H1 (cell line): ENCODE measurements at regions not wholly inside any gene's neighbourhood (a gene's known extent, or its start where the extent isn't known, plus 50 kb on each side); places are given as distances from the start of the nearest gene placed in this dataset.

ENCODE experiments used
- CTCF ChIA-PET: fragments of 300-600 bp; sonication (Branson Sonifier 250); formaldehyde crosslinking; loops from one replicate; lab custom pipeline; 2021; ENCODE audit not compliant: partially characterized antibody; lab: Charles Lee
- POLR2A ChIA-PET: fragments of 300-600 bp; sonication (Branson Sonifier 250); formaldehyde crosslinking; loops from one replicate; lab custom pipeline; 2021; ENCODE audit warnings: inconsistent platforms; ENCODE audit not compliant: partially characterized antibody; lab: Charles Lee
- DNase-seq, 2 experiments: peaks; one replicate each; pipeline versions ENCODE4 v3.0.0 to v3.0.0-alpha.2; 2010 to 2022; ENCODE audit warnings: low spot score in 2 of 2, low read depth in 1 of 2, mixed read lengths in 1 of 2
- FAIRE-seq: peaks from 2 replicates; lab custom pipeline; 2011; peaks lifted over from hg19 to GRCh38; lab: Jason Lieb, UNC
- H2AFZ ChIP-seq: 2 replicates; pipeline ENCODE4 v1.8.1; 2012; ENCODE audit warnings: low read length, inconsistent platforms
- H2AK5ac ChIP-seq: 2 replicates; pipeline ENCODE4 v1.6.1; 2013; ENCODE audit warnings: low read depth, low read length
- H2BK120ac ChIP-seq: replicated peaks from 2 replicates; pipeline ENCODE3; 2013; ENCODE audit warnings: low read depth, low read length, inconsistent platforms
- H2BK12ac ChIP-seq: 2 replicates; pipeline ENCODE4 v1.6.1; 2013; ENCODE audit warnings: low read depth, low read length
- H2BK15ac ChIP-seq: 2 replicates; pipeline ENCODE4 v1.6.1; 2013; ENCODE audit warnings: low read length
- H2BK20ac ChIP-seq: 2 replicates; pipeline ENCODE4 v1.6.1; 2013; ENCODE audit warnings: low read length
- H2BK5ac ChIP-seq: 2 replicates; pipeline ENCODE4 v1.6.1; 2013; ENCODE audit warnings: low read depth, low read length
- H3K14ac ChIP-seq: 2 replicates; pipeline ENCODE4 v1.6.1; 2013; ENCODE audit warnings: inconsistent platforms; ENCODE audit not compliant: insufficient read length
- H3K18ac ChIP-seq: 2 replicates; pipeline ENCODE4 v1.6.1; 2013; ENCODE audit warnings: low read length; ENCODE audit errors: extremely low read depth
- H3K23ac ChIP-seq: 2 replicates; pipeline ENCODE4 v1.6.1; 2013; ENCODE audit warnings: inconsistent platforms; ENCODE audit not compliant: insufficient read length
- H3K23me2 ChIP-seq: 2 replicates; pipeline ENCODE4 v1.6.1; 2013; ENCODE audit warnings: low read depth, low read length
- H3K27ac ChIP-seq: 2 replicates; pipeline ENCODE4 v1.6.1; 2011; ENCODE audit warnings: low read depth, low read length, inconsistent platforms
- H3K27me3 ChIP-seq, 4 experiments: replicated peaks in 1 of 4; 1 replicate in 1 of 4; 2 replicates in 3 of 4; pipeline versions ENCODE4 v1.6.1 to v1.8.1; 2011 to 2013; ENCODE audit warnings: low read length in 3 of 4, mild to moderate bottlenecking in 3 of 4, inconsistent platforms in 2 of 4, mixed read lengths in 2 of 4, moderate library complexity in 1 of 4; ENCODE audit not compliant: control insufficient read depth in 3 of 4, insufficient read depth in 3 of 4; ENCODE audit errors: extremely low read depth in 1 of 4
- H3K36me3 ChIP-seq, 4 experiments: 2 replicates each; pipeline versions ENCODE4 v1.6.1 to v1.8.1; 2011 to 2013; ENCODE audit warnings: mild to moderate bottlenecking in 4 of 4, low read length in 3 of 4, moderate library complexity in 2 of 4, control low read depth in 1 of 4, inconsistent platforms in 1 of 4; ENCODE audit not compliant: insufficient read depth in 4 of 4, control insufficient read depth in 2 of 4
- H3K4ac ChIP-seq: replicated peaks from 2 replicates; pipeline ENCODE3; 2013; ENCODE audit warnings: low read length, low read depth, mixed read lengths, inconsistent platforms; ENCODE audit not compliant: insufficient read length
- H3K4me1 ChIP-seq, 4 experiments: replicated peaks in 1 of 4; 1 replicate in 1 of 4; 2 replicates in 3 of 4; pipeline versions ENCODE4 v1.6.1 to v1.8.1; 2011 to 2013; ENCODE audit warnings: low read length in 3 of 4, inconsistent platforms in 2 of 4, mixed read lengths in 1 of 4; ENCODE audit not compliant: insufficient read depth in 4 of 4, control insufficient read depth in 3 of 4
- H3K4me2 ChIP-seq, 2 experiments: 2 replicates each; pipeline versions ENCODE4 v1.6.1 to v1.8.1; 2011 to 2013; ENCODE audit warnings: low read depth in 2 of 2, low read length in 2 of 2, control low read depth in 1 of 2, inconsistent platforms in 1 of 2, mild to moderate bottlenecking in 1 of 2; ENCODE audit not compliant: insufficient read depth in 1 of 2
- H3K4me3 ChIP-seq, 4 experiments: fragments of 200-600, 300-600 bp in 1 of 4; sonication (generic), shearing (Covaris generic), sonication (Bioruptor Twin) in 1 of 4; 2 replicates each; pipeline versions ENCODE4 v1.5.1 to v1.8.1; 2011 to 2016; ENCODE audit warnings: low read length in 4 of 4, low read depth in 3 of 4, control low read depth in 2 of 4, inconsistent platforms in 2 of 4, mild to moderate bottlenecking in 2 of 4, mixed read lengths in 1 of 4, moderate library complexity in 1 of 4; ENCODE audit not compliant: insufficient read depth in 2 of 4; ENCODE audit errors: extremely low read depth in 1 of 4
- H3K56ac ChIP-seq: replicated peaks from 2 replicates; pipeline ENCODE3; 2013; ENCODE audit warnings: low read depth, mild to moderate bottlenecking, mixed read lengths, low read length, inconsistent platforms; ENCODE audit not compliant: insufficient read length
- H3K79me1 ChIP-seq: 2 replicates; pipeline ENCODE4 v1.6.1; 2013; ENCODE audit warnings: low read depth, low read length, control low read depth
- H3K79me2 ChIP-seq, 2 experiments: 2 replicates each; pipeline versions ENCODE4 v1.6.1 to v1.8.1; 2012 to 2013; ENCODE audit warnings: low read length in 2 of 2, mild to moderate bottlenecking in 2 of 2, inconsistent platforms in 1 of 2; ENCODE audit not compliant: insufficient read depth in 2 of 2, control insufficient read depth in 1 of 2
- H3K9ac ChIP-seq, 4 experiments: replicated peaks in 1 of 4; 1 replicate in 1 of 4; 2 replicates in 3 of 4; pipeline versions ENCODE4 v1.6.1 to v1.8.1; 2011 to 2013; ENCODE audit warnings: low read depth in 3 of 4, low read length in 3 of 4, control low read depth in 2 of 4, mild to moderate bottlenecking in 2 of 4, moderate library complexity in 2 of 4, inconsistent platforms in 1 of 4; ENCODE audit errors: extremely low read depth in 1 of 4
- H3K9me3 ChIP-seq, 2 experiments: 2 replicates each; pipeline versions ENCODE4 v1.6.1 to v1.8.1; 2012 to 2013; ENCODE audit warnings: mild to moderate bottlenecking in 2 of 2, moderate library complexity in 2 of 2, control low read depth in 1 of 2, inconsistent platforms in 1 of 2, low read depth in 1 of 2, low read length in 1 of 2, mixed read lengths in 1 of 2; ENCODE audit not compliant: insufficient read depth in 2 of 2
- H4K20me1 ChIP-seq, 2 experiments: replicated peaks in 1 of 2; 2 replicates each; pipeline versions ENCODE3 to v1.8.1; 2011 to 2013; ENCODE audit warnings: inconsistent platforms in 2 of 2, low read length in 2 of 2, mild to moderate bottlenecking in 1 of 2; ENCODE audit not compliant: insufficient read depth in 2 of 2, control insufficient read depth in 1 of 2
- H4K5ac ChIP-seq: 2 replicates; pipeline ENCODE4 v1.6.1; 2013; ENCODE audit warnings: low read length, low read depth, mixed read lengths, inconsistent platforms; ENCODE audit not compliant: insufficient read length
- H4K8ac ChIP-seq: 2 replicates; pipeline ENCODE4 v1.8.0; 2013; ENCODE audit warnings: mild to moderate bottlenecking, moderate library complexity, low read length, inconsistent platforms; ENCODE audit not compliant: insufficient read depth; ENCODE audit errors: extremely low read depth
- H4K91ac ChIP-seq: replicated peaks from 2 replicates; pipeline ENCODE3; 2013; ENCODE audit warnings: low read length, mixed read lengths, inconsistent platforms; ENCODE audit not compliant: insufficient read length
- FOSL1 ChIP-seq: IDR thresholded peaks from 2 replicates; pipeline ENCODE4 v1.6.1; 2011; ENCODE audit warnings: mild to moderate bottlenecking, low read depth, low read length, moderate library complexity; ENCODE audit not compliant: insufficient read depth
- POLR2A ChIP-seq, 2 experiments: IDR thresholded peaks; 1 replicate in 1 of 2; 2 replicates in 1 of 2; pipeline ENCODE4 v1.6.1; 2011; ENCODE audit warnings: low read depth in 2 of 2, low read length in 2 of 2, mild to moderate bottlenecking in 2 of 2; ENCODE audit errors: control extremely low read depth in 1 of 2
- WGBS, 2 experiments: shearing (Covaris generic) in 1 of 2; methylation state at CpG; one replicate each; pipeline versions ENCODE4 v1.1.6 to v1.1.7; 2013 to 2015; ENCODE audit warnings: low lambda C conversion rate in 2 of 2, mixed read lengths in 2 of 2, inconsistent platforms in 1 of 2, low coverage in 1 of 2, missing lambda C conversion rate in 1 of 2; ENCODE audit not compliant: insufficient replicate concordance in 2 of 2, insufficient coverage in 1 of 2, insufficient read length in 1 of 2; ENCODE audit errors: extremely low coverage in 1 of 2, missing lambda C conversion rate in 1 of 2; 5-methylcytosine and 5-hydroxymethylcytosine counted together

DNA sequence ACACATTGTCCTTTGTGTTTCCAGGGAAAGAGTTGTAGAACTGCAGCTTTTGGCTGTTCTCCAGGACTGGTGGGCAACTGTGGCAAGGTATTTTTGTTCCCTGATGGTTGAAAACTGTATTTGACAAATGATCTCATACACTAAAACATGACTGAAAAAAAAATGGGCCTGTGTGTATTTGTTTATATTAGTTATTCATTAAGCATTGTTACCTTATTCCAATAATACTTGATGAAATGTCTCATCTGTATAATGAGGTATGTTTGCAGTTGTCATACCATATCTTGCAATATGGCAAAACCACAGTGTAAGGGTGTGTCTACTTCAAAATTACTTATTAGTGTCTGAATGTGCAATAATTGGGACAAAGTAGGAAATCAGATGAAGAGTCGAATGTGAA lies 479.4 kb upstream of the NOVA1 start:
- no peak overlapping the region for H2BK12ac ChIP-seq
- H3K4me3 ChIP-seq = no peak overlapping the region
- FAIRE-seq (no peak), DNase-seq (no peak)
- H3K14ac ChIP-seq = no peak overlapping the region
- no peak overlapping the region for H2AFZ ChIP-seq
- no peak overlapping the region for H3K18ac ChIP-seq
- H3K23ac ChIP-seq = no peak overlapping the region
- H3K79me1 ChIP-seq = no peaks in the 10 kb centered on the region
- H3K56ac ChIP-seq = no peak overlapping the region
- no peak overlapping the region for H2BK20ac ChIP-seq
- H2BK15ac ChIP-seq = no peak overlapping the region
- H3K23me2 ChIP-seq = no peaks in the 10 kb centered on the region; the same call in 1 of the 2 replicates
- no peak overlapping the region for H4K91ac ChIP-seq
- H2BK120ac ChIP-seq = no peak overlapping the region
- ChIA-PET CTCF (no interaction called here), POLR2A (no interaction called here)
- no peak overlapping the region for H4K8ac ChIP-seq
- H3K4me1 ChIP-seq = no peaks in the 10 kb centered on the region
- no peaks in the 10 kb centered on the region for H3K79me2 ChIP-seq
- no peak overlapping the region for H3K4me2 ChIP-seq
- H3K27me3 ChIP-seq = no peaks in the 10 kb centered on the region
- no peak overlapping the region for H2AK5ac ChIP-seq
- no peak overlapping the region for H4K5ac ChIP-seq
- no peak overlapping the region for H3K4ac ChIP-seq
- H3K9me3 ChIP-seq = no peaks in the 10 kb centered on the region
- H3K27ac ChIP-seq = no peak overlapping the region
- 85% methylated on average over 1 of the region's 1 CpG; no CpG with 5 or more reads in 1 of the 2 experiments for WGBS, 2 experiments
- no peak overlapping the region for H2BK5ac ChIP-seq
- H4K20me1 ChIP-seq = no peaks in the 10 kb centered on the region
- no peaks in the 10 kb centered on the region for H3K36me3 ChIP-seq
- H3K9ac ChIP-seq = no peak overlapping the region
- no peak for TF ChIP-seq FOSL1
- TF ChIP-seq POLR2A (IDR thresholded peaks at IDR 0.05; ENCODE audit: control extremely low read depth in 1 of 2, low read depth in 2 of 2, low read length in 2 of 2) = no peak
